Vagina (tissue), 2 donors: ENCODE measurements at regions not wholly inside any gene's neighbourhood (a gene's known extent, or its start where the extent isn't known, plus 50 kb on each side); places are given as distances from the start of the nearest gene placed in this dataset.

Experiments used
- DNase-seq, 2 donors: peaks; one replicate each; pipeline ENCODE4 v3.0.0-alpha.2; 2017; ENCODE audit errors: extremely low spot score in 2 of 2
- H3K27ac ChIP-seq: fragments of 200-600 bp; sonication (generic); one replicate; pipeline ENCODE4 v1.5.1; 2019
- H3K27me3 ChIP-seq: fragments of 200-600 bp; sonication (generic); one replicate; pipeline ENCODE4 v1.5.1; 2019
- H3K36me3 ChIP-seq, 2 donors: fragments of 200-600 bp; sonication (generic); one replicate each; pipeline ENCODE4 v1.5.1; 2017 to 2019
- H3K4me1 ChIP-seq: fragments of 200-600 bp; sonication (generic); one replicate; pipeline ENCODE4 v1.5.1; 2019
- H3K4me3 ChIP-seq, 2 donors: fragments of 200-600 bp; sonication (generic); 1 replicate in 1 of 2; 2 replicates in 1 of 2; pipeline ENCODE4 v1.5.1; 2016 to 2019
- H3K9me3 ChIP-seq: fragments of 200-600 bp; sonication (generic); one replicate; pipeline ENCODE4 v1.5.1; 2019
- POLR2A ChIP-seq, 2 donors: fragments of 450-650 bp; IDR thresholded peaks; one replicate each; pipeline ENCODE4 v1.6.1; 2017; ENCODE audit warnings: antibody characterized with exemption in 2 of 2, mild to moderate bottlenecking in 2 of 2, moderate library complexity in 2 of 2
- POLR2AphosphoS5 ChIP-seq, 2 donors: sonication (generic); formaldehyde crosslinking; IDR thresholded peaks; one replicate each; pipeline ENCODE4 v1.9.0; 2017; ENCODE audit warnings: antibody characterized with exemption in 2 of 2, mild to moderate bottlenecking in 2 of 2, low read depth in 1 of 2; ENCODE audit not compliant: insufficient read depth in 1 of 2
- intact Hi-C: fragments of 100-400 bp; cut with DNase I; formaldehyde crosslinking; loops from one replicate; pipeline ENCODE4 v1.15.1; 2023
- TF ChIP-seq, protein P1 (sequence below), 3 experiments: fragments of 450-650 bp in 2 of 3; fragments of 200-600 bp in 1 of 3; sonication (generic) in 1 of 3; IDR thresholded peaks; one replicate each; pipeline ENCODE4 v1.5.1; 2017 to 2019; ENCODE audit warnings: antibody characterized with exemption in 3 of 3, mild to moderate bottlenecking in 2 of 3, moderate library complexity in 2 of 3

GRCh38 chr10:43879742-43880141, 231.1 kb upstream of the ZNF32 start:
- DNase-seq = peak in 1 of 2 donors; percentile 91
- H3K9me3 ChIP-seq = no peaks in the 10 kb centered on the region
- no peaks in the 10 kb centered on the region for H3K36me3 ChIP-seq
- no peak overlapping the region for H3K4me3 ChIP-seq
- H3K4me1 ChIP-seq = peaks cover 7% of the 10 kb centered on the region
- intact Hi-C loops = no loop called here
- H3K27ac ChIP-seq = no peak overlapping the region
- TF ChIP-seq POLR2A (IDR thresholded peaks at IDR 0.05) = no peak
- no peak for TF ChIP-seq POLR2AphosphoS5 (IDR thresholded peaks at IDR 0.05; ENCODE audit: insufficient read depth in 1 of 2, low read depth in 1 of 2)
- TF ChIP-seq, protein P1, sequence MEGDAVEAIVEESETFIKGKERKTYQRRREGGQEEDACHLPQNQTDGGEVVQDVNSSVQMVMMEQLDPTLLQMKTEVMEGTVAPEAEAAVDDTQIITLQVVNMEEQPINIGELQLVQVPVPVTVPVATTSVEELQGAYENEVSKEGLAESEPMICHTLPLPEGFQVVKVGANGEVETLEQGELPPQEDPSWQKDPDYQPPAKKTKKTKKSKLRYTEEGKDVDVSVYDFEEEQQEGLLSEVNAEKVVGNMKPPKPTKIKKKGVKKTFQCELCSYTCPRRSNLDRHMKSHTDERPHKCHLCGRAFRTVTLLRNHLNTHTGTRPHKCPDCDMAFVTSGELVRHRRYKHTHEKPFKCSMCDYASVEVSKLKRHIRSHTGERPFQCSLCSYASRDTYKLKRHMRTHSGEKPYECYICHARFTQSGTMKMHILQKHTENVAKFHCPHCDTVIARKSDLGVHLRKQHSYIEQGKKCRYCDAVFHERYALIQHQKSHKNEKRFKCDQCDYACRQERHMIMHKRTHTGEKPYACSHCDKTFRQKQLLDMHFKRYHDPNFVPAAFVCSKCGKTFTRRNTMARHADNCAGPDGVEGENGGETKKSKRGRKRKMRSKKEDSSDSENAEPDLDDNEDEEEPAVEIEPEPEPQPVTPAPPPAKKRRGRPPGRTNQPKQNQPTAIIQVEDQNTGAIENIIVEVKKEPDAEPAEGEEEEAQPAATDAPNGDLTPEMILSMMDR (IDR thresholded peaks at IDR 0.05) = no peak
- H3K27me3 ChIP-seq = no peaks in the 10 kb centered on the region

- Histone ChIP-seq H3K4me1 (peaks cover 7% of the 10 kb centered on the region), H3K27me3 (no peaks in the 10 kb centered on the region), H3K27ac (no peak overlapping the region), H3K36me3 (no peaks in the 10 kb centered on the region), H3K4me3 (no peak overlapping the region), H3K9me3 (no peaks in the 10 kb centered on the region)
- intact Hi-C loops = no loop called here
- peak in 1 of 2 donors; percentile 70 for DNase-seq
- TF ChIP-seq POLR2AphosphoS5 (IDR thresholded peaks at IDR 0.05; ENCODE audit: insufficient read depth in 1 of 2, low read depth in 1 of 2) = no peak
These were observed 230.5 kb upstream of the ZNF32 start for GRCh38 chr10:43879162-43879561.

GRCh38 chr10:43878386-43878785, 229.7 kb upstream of the ZNF32 start:
- H3K4me1 ChIP-seq = peaks cover 7% of the 10 kb centered on the region
- TF ChIP-seq, protein P1 (IDR thresholded peaks at IDR 0.05) = no peak
- TF ChIP-seq POLR2AphosphoS5 (IDR thresholded peaks at IDR 0.05; ENCODE audit: insufficient read depth in 1 of 2, low read depth in 1 of 2) (no peak), POLR2A (IDR thresholded peaks at IDR 0.05) (no peak)
- DNase-seq = no peak
- H3K27ac ChIP-seq = peak overlapping the region; percentile 13
- intact Hi-C loops = no loop called here
- no peaks in the 10 kb centered on the region for H3K9me3 ChIP-seq
- H3K4me3 ChIP-seq = no peak overlapping the region
- no peaks in the 10 kb centered on the region for H3K36me3 ChIP-seq
- H3K27me3 ChIP-seq = no peaks in the 10 kb centered on the region

GRCh38 chr10:43876976-43877375, 228.3 kb upstream of the ZNF32 start:
- Histone ChIP-seq H3K4me1 (peaks cover 7% of the 10 kb centered on the region), H3K4me3 (no peak overlapping the region), H3K9me3 (no peaks in the 10 kb centered on the region), H3K27me3 (no peaks in the 10 kb centered on the region), H3K36me3 (no peaks in the 10 kb centered on the region), H3K27ac (no peak overlapping the region)
- no peak for DNase-seq
- TF ChIP-seq POLR2A (IDR thresholded peaks at IDR 0.05) (no peak), POLR2AphosphoS5 (IDR thresholded peaks at IDR 0.05; ENCODE audit: insufficient read depth in 1 of 2, low read depth in 1 of 2) (no peak)
- TF ChIP-seq, protein P1 (IDR thresholded peaks at IDR 0.05) = no peak
- intact Hi-C loops = no loop called here

DNA sequence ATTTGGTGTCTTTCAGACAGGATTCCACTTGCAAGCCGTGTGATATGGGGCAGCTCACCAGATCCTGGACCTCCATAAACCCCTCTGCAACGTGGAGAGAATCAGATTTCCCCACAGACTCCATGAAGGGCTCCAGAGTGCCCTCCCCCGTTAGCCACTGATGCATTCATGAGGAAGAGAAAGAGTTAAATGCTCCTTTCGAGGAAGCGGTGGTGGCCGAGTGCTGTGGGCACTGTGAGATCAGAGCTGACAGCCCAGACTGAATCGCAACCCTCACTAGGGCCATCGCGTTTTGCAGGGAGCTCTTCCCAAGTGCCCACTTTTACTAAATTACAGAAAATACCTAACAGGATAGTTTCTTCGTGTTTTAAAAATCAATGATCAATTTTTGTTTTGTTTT, 226.3 kb upstream of the ZNF32 start:
- Histone ChIP-seq H3K27ac (no peak overlapping the region), H3K4me1 (peaks cover 7% of the 10 kb centered on the region), H3K4me3 (no peak overlapping the region), H3K9me3 (no peaks in the 10 kb centered on the region), H3K27me3 (no peaks in the 10 kb centered on the region), H3K36me3 (no peaks in the 10 kb centered on the region)
- DNase-seq = no peak
- TF ChIP-seq POLR2AphosphoS5 (IDR thresholded peaks at IDR 0.05; ENCODE audit: insufficient read depth in 1 of 2, low read depth in 1 of 2) (no peak), POLR2A (IDR thresholded peaks at IDR 0.05) (no peak)
- TF ChIP-seq, protein P1 (IDR thresholded peaks at IDR 0.05) = no peak
- intact Hi-C loops = no loop called here
